ENCODE measurements at regions not wholly inside any gene's neighbourhood (a gene's known extent, or its start where the extent isn't known, plus 50 kb on each side); places are given as distances from the start of the nearest gene placed in this dataset.

GRCh38 chr2:177052471-177052870 lies 160.1 kb upstream of the HNRNPA3 start:
- no peak for DNase-seq (ENCODE audit: low read depth, low spot score)

DNA sequence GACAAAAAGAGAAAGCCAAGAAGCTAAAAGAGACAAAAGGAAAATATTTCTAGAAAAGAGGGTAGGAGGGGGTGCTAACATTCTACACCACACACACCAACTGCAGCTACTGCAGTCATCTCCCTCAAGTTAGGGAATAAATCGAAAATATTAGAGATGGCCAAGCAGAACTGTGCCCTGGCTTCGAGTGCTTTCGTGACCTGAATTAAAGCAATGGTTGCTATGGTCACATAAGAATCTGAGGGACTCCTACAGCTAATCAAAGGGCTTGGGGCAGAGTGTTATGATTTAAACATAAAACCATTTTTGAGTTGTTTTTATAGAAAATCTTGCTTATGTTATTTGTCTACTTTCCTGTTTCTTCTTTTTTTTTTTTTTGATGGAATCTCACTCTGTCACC lies 159.6 kb upstream of the HNRNPA3 start:
- no peak for DNase-seq (ENCODE audit: low read depth, low spot score)

DNA sequence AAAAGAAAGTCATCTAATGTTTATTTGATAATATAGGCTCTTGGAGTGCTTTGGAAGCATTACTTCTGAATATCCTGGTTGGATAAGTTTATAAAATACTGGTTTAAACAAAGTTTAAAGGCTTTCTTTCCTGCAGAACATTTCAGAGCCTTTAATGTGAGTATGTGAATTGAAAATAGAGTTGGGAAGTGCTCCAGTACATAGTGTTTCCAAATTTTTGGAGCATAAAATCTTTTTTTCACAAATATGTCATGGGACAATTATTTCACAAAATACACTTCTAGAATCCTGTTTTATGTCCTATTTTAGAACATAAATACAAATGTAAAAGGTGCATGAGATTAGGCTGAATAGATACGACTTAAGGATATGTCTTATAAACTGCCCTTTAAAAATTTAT lies 158.9 kb upstream of the HNRNPA3 start:
- DNase-seq (ENCODE audit: low read depth, low spot score): no peak

- DNase-seq (ENCODE audit: low read depth, low spot score): no peak
Observed at GRCh38 chr2:177056481-177056929, 156.1 kb upstream of the HNRNPA3 start.

DNA sequence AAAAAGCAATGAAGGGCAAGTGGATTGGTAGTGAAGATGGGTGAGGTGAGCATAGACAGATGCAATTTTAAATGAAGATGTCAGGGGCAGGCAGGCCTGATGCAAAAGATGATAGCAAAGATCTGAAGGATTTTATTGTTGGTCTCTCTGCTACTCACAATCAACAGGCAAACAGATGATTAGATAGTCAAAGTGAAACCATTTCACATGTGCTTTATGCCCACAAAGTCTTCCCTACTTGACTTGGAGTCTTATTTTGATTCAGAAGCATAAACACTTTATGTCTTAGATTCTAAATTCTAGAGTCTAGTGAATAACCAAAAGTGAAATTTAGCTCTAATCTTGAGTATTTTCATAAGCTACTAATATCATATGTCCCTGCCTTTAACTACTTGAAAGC lies 153.8 kb upstream of the HNRNPA3 start:
- no peak for DNase-seq (ENCODE audit: low read depth, low spot score)

DNA sequence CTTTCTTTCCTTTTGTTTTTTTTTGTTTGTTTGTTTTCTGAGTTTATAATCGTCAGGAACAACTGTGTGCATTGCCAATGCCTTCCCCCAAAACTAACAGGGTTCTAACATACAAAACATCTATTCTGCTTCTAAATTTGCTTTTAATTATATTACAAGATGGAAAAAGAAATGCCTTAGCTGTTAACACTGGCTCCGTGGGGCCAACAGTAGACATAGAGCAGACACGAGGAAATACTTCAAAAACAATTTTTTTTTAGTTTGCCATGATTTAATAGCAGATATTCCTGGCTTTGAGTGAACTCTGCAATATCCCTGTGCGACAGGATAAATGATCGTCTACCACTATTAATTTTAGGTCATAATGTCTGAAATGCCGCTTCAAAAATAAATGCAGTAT lies 153.3 kb upstream of the HNRNPA3 start:
- DNase-seq (ENCODE audit: low read depth, low spot score): no peak

GRCh38 chr2:177063331-177063730 lies 149.3 kb upstream of the HNRNPA3 start:
- no peak for DNase-seq (ENCODE audit: low read depth, low spot score)

DNA sequence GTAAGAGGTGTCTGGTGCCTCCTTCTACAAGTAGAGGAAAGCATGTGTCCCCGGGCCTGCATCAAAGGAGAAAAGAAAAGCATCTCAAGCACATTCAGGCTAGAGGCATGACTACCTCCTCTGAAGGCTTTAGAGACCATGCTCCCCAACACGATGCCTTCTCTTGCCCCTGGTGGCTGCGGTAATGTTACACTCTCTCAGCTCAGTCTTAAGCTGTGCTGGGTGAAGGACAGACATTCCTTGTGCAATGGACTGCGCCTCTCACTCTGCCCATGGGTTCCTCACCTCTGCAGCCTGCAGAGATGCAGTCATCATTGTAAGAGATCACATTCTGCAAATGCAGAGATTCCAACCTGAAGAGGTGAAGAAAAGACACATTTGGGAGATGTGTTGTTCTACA lies 148.2 kb upstream of the HNRNPA3 start:
- DNase-seq (ENCODE audit: low read depth, low spot score): no peak

- DNase-seq (ENCODE audit: low read depth, low spot score): no peak
Observed at GRCh38 chr2:177068967-177069366, 143.6 kb upstream of the HNRNPA3 start.

DNA sequence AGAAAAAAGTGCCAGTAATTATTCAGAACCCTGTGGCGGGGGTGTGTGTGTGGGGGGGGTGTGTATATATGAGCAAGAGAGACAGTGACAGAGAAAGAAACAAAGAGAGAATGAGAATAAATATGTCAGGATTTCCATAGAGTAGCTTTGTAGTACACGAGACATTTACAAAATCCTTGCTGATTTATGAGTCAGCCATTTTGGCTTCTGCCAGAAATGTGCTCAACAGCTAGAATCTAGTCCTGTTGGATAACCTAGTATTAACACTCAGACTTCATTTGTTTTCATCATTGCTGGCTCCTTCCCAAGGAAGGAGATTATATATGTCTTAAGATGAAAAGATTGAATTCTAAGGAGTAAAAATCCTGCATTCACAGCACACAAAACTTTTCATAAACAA lies 140.5 kb upstream of the HNRNPA3 start:
- DNase-seq (ENCODE audit: low read depth, low spot score): peak; percentile 10

DNA sequence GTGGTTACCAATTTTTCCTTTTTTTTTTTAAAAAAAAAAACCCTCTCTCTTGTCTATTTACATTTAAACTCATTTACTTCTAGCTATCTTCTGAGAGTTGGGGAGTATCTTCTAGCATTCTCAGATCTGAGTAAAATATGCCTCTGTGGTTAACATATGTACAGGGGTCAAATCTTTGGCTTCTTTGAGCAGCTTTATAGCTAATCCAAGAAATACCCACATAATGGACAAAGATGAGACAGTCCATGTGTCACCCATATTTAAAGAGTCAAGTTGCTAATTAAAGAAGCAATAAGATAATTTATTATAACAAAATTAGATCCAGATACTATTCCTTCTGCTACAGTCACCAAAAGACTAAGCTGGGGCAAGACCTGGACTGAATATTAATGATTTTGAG lies 139.0 kb upstream of the HNRNPA3 start:
- no peak for DNase-seq (ENCODE audit: low read depth, low spot score)

DNA sequence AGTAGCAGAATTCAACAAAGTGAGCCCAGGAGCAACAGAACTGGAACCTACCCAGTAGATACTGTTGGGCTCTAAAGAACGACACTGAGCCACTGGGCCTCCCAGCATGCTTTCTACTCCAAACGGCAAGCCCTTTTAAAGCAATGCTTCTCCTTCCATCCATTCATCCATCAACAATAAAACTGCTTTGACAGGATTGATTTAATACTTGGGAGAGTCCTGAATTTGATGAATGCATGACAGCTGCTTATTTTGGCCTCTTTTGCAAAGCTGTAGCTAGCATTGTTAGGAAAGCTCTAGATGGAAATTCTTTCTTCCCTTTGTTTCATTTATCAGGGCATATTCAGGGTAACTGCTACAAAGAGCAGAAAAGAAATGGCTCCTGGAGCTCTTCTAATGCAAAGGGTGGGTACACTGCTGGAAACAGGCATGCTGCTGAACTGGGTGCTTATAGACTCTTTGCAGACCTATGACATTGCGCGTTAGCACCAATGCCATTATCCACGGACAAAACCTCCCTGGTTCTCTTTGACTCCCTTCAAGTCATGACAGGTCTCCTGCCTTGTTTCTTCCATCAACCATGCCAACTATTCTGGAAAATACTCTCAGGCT lies 138.4 kb upstream of the HNRNPA3 start:
- DNase-seq (ENCODE audit: low read depth, low spot score): no peak

DNA sequence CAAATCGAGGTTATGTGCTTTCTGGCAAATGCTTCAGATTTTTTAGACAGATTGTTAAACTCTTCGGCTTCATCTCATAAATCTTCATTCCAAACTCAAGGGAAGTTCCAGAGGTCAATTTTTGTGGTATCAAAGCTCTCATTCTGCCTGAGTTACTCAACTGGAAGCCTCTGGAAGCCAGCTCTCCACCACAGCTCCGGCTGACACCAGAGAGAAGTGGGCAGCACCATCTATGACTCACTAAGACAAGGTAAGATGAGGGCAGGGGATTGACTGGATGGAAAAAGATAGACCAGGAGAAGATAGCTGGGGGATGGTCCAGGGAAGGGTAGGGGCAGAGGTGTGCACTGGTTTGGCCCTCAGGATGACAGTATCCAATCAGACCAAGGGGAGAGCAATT lies 137.3 kb upstream of the HNRNPA3 start:
- DNase-seq (ENCODE audit: low read depth, low spot score): no peak

GRCh38 chr2:177076636-177077179 lies 135.9 kb upstream of the HNRNPA3 start:
- no peak for DNase-seq (ENCODE audit: low read depth, low spot score)

DNA sequence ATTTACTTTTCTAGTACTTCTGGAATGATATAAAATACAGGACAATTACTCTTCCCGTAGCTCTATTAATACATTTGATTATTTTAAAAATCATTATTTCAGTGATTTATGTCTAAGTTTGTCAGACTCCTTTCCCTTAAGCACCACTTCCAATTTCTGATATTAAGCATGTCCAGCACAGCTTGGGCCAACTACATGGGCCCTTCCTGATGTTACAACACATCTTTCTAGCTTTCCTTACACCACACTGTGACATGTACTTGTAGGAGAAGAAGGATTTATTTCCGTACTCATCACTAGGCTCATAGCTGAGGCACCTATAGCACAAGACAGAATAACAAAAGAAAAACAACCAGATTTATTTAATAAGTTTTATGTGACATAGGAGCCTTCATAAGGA lies 134.8 kb upstream of the HNRNPA3 start:
- DNase-seq (ENCODE audit: low read depth, low spot score): no peak

DNA sequence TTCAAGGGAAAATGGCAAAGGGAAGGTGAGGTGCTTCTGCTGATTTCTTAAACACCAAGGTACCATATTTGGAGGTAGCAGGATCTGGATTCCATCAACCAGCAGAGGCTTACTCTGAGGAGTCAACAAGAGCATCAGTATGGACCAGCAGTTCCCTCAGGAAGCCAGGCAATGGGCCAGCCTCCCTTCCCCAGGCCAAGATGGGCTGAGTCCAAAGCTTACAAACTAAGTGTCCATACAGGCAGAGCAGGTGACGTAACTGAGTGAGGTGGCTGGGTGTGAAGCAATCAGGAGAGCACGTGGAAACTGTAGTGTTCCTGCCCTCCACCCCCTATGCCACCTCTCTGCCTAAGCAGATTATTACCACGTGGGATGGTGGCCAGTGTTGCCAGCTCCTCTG lies 134.2 kb upstream of the HNRNPA3 start:
- no peak for DNase-seq (ENCODE audit: low read depth, low spot score)

DNA sequence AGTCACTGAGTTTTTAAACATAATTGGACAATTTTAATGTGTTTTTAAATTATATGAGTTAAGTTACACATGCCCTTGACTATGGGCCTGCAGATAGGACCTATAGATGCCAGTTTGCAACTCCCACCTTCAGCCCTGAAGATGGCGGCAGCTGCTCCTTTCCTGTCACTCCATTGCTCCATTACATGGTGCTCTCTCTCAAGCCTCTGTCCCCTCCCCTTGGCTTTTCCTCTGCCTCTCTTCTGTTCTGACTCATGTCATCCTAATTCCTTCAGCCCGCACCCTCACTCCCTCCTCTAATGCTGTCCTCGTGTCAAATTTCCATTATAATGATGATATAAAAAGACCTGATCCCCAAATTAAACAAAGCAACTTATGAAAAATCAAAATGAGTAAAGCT lies 133.7 kb upstream of the HNRNPA3 start:
- DNase-seq (ENCODE audit: low read depth, low spot score): no peak

DNA sequence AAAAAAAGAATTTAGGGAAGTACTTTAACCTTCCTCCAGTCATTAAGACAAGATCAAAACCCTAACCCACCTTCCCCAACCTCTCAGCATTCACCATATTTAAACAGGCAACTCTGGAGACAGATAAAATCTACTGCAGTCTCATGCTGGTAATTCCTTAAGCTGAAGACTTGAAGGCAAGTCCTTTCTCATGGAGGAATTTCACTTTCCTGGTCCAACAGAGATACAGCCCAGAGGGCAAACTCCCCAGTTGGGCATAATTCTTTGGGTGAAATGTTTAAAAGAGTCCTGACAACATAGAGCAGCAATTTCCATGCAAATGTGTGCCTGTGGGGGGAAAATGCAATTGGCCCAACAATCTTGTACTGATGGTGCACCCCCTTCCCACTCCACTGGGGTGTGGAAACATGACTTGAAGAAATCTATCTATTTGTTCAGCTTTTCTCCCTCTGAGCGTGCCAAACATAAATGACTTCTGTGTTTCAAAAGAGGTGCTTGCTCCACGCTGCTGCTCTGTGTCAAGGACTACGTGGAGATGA lies 131.8 kb upstream of the HNRNPA3 start:
- no peak for DNase-seq (ENCODE audit: low read depth, low spot score)

DNA sequence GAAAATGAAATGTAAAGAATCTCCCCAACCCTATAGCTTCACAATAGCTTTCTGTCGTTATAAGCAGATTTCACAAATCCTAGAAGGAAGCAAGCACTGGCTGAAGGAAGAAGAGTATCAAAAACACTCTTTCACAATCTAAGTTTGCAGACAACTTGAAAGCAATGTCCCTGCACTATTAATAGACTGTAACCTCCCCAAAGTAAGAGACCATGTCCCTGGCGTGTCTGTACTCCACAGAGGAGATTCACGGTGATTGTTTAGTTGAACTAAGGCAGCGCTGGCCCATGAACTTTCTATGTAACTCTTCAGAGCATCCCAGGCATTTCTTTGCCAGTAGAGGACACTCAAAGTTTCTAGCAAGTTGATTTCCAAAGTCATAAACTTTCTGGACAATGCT lies 128.0 kb upstream of the HNRNPA3 start:
- no peak for DNase-seq (ENCODE audit: low read depth, low spot score)

GRCh38 chr2:177088529-177088928 lies 124.1 kb upstream of the HNRNPA3 start:
- no peak for DNase-seq (ENCODE audit: low read depth, low spot score)

- no peak for DNase-seq (ENCODE audit: low read depth, low spot score)
Observed at GRCh38 chr2:177090967-177091366, 121.6 kb upstream of the HNRNPA3 start.

GRCh38 chr2:177093371-177093770 lies 119.2 kb upstream of the HNRNPA3 start:
- no peak for DNase-seq (ENCODE audit: low read depth, low spot score)

DNA sequence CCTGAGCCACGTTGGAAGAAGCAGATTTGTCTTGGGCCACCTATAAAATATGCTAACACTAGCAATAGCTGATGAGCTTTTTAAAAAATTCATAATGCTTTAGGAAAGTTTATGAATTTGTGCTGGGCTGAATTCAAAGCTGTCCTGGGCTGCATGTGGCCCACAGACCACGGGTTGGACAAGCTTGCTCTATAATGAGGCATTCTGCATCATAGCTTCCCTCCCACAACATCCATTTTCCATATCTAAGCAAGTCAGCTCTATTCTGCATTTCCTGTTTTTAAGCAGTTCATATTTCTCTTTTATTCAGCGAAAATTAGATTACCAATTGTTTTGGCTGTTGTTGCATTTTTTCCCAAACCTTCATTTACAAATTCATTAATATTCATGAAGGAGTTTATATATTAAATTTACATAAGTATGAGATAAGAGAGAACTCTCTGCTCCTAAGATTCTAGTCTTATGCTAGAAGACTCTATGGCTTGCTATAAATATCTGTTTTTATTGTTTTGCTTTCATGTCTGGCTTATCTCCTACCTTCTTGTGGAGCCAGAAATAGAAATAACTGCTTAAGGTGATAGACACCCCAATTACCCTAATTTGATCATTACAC lies 114.5 kb upstream of the HNRNPA3 start:
- no peak for DNase-seq (ENCODE audit: low read depth, low spot score)

Data from astrocyte of the hippocampus (primary cell).